ENCODE measurements at regions not wholly inside any gene's neighbourhood (a gene's known extent, or its start where the extent isn't known, plus 50 kb on each side); places are given as distances from the start of the nearest gene placed in this dataset.

DNA sequence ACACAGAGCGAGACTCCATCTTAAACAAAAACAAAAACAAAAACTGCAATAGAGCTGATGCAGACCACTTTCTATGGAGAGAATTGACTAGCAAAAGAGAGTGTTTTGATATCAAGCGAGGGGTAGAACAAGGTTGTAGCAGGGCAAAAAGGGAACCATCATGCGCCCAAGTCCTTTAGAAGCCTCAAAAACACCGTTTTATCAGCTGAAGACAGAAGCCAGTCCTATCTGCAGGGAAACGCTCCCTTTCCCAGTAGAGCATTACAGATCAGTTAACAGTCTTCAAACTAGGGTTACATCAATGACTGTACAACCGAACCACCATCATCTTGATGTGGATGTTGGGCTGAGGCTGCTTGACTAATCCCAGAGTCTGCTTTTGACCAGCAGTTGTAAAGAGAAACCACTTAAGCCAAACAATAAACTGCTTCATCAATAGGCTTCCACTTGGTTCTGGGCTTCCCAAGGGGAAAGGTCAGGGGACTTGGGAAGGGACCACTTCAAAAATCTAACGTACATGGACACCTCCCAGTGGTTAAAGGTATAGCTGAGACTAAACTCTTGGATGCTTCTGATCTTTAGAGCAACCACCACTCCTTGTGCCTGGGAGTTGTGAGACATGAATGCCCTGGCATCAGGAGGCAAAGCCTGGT lies 59.6 kb upstream of the SPDEF start:
- no peak for DNase-seq
- H3K27me3 Mint-ChIP-seq: no peaks in the 10 kb centered on the region
- no peak overlapping the region for H3K4me3 Mint-ChIP-seq
- H3K27ac Mint-ChIP-seq: no peak overlapping the region
- no peaks in the 10 kb centered on the region for H3K9me3 Mint-ChIP-seq
- H3K36me3 Mint-ChIP-seq: peaks cover 4 to 19% of the 10 kb centered on the region in 2 donors
- ATAC-seq (replicated peaks): no peak
- peaks cover 18 to 29% of the 10 kb centered on the region in 2 donors for H3K4me1 Mint-ChIP-seq

DNA sequence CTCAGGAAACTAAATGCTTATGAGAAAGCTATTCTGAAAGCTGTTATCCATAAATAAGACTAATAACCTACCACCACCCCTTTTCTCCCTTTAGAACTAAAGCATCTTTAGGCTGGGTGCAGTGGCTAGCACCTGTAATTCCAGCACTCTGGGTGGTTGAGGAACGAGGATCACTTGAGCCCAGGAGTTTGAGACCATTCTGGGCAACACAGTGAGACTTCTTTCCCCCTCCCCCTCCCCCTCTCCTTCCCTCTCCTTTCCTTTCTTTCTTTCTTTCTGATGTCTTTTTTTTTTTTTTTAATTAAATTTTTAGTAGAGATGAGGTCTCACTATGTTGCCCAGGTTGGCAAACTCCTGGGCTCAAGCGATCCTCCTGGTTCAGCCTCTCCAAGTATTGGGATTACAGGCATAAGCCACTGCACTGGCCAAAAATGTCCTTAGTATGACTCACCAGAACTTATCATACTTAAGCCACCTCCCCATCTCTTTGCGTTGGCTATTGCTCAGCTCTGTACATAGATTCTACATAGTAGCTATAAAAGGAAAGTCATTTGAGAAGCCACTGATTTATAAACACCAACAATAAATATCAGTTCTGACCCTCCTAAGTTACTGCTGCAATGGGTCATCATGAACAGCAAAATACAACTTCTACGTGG lies 54.8 kb upstream of the SPDEF start:
- H3K4me1 Mint-ChIP-seq: peaks cover 7 to 11% of the 10 kb centered on the region in 2 donors
- no peak for DNase-seq
- no peaks in the 10 kb centered on the region for H3K27me3 Mint-ChIP-seq
- H3K9me3 Mint-ChIP-seq: no peaks in the 10 kb centered on the region
- H3K36me3 Mint-ChIP-seq: peaks cover 7 to 12% of the 10 kb centered on the region in 2 donors
- no peak overlapping the region for H3K4me3 Mint-ChIP-seq
- no peak for ATAC-seq (replicated peaks)
- H3K27ac Mint-ChIP-seq: no peak overlapping the region

DNA sequence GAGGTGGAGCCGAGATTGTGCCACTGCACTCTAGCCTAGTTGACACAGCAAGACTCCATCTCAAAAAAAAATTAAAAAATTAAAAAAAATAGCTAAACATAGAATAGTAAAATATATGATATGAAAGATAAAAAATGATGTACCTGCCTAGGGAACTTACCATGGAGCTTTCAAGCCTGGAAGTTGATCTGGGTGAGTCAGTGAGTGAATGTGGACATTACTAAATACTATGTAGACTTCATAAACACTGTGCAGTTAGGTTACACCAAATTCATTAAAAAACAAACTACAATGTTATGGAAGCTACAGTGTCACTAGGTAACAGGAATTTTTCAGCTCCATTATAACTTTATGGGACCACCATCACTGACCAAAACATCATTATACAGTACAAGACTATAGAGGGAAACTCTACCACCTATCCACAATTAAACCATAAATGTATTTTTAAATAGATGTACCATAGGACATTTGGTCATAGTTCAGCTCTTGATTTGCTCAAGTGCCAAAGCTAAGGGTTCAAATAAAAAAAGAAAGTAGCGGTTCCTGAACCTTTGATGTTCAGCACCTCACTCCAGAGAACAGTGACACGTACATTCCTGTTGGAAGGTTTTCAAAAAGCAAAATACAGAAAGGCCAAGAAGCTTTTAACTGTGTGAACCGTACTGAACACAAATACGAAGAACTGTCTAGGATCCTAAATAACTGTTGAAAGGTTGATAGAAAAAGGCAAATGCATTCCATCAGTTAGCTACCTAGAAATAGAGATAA lies 52.4 kb upstream of the SPDEF start:
- Mint-ChIP-seq H3K9me3 (no peaks in the 10 kb centered on the region), H3K27me3 (no peaks in the 10 kb centered on the region), H3K4me3 (no peak overlapping the region), H3K36me3 (peaks cover 9 to 13% of the 10 kb centered on the region in 2 donors), H3K27ac (no peak overlapping the region), H3K4me1 (peaks cover 12 to 15% of the 10 kb centered on the region in 2 donors)
- DNase-seq (no peak), ATAC-seq (replicated peaks) (no peak)

DNA sequence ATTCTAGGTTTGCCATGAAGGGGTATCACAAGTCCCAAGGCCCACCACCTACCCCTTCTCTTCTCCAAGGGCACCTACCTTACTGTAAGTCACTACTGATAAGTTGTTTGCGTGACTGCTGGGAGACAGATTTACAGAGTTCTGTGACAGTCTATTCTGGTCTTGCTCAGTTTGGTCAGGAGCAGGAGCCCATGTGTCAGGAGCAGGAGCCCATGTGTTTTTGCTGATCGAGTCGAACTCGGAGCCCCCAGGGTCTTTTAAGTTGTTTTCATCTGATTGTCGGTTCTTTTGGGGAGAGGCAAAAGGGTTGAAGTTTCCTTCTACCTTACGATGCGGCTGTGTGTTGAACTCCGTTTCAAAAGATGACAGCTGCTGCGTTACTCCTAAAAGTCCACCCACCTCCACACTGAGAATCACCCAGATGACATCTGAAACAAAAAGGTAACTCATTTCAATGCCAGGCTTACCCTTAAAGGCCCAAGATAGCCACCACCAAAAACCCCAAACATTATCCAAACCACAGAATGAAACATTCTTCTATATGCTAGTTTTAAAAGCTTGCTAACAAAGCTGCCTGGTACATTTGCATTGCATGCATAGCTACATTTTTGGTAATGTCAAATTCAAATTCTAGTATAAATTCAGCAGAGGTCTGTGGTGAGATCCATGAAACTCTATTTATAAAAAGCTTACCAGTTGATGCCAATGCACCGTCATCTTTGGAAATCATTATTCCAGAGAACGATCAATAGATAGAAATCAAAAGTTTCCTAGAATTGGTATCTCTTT lies 50.5 kb upstream of the SPDEF start:
- peaks cover 12 to 15% of the 10 kb centered on the region in 2 donors for H3K4me1 Mint-ChIP-seq
- no peak overlapping the region for H3K27ac Mint-ChIP-seq
- H3K36me3 Mint-ChIP-seq: peaks cover 9 to 13% of the 10 kb centered on the region in 2 donors
- no peak for DNase-seq
- H3K27me3 Mint-ChIP-seq: no peaks in the 10 kb centered on the region
- ATAC-seq (replicated peaks): no peak
- H3K4me3 Mint-ChIP-seq: no peak overlapping the region
- H3K9me3 Mint-ChIP-seq: no peaks in the 10 kb centered on the region

Measured in stimulated activated naive B cell treated with anti-CD40 and anti-IgM and Interleukin-4, amounts not matched to agents 10 μg/mL and 1 μg/mL and 100 μg/mL, for 72 hours (primary cell).